Spinal cord (tissue), 9 donors: ENCODE measurements at regions not wholly inside any gene's neighbourhood (a gene's known extent, or its start where the extent isn't known, plus 50 kb on each side); places are given as distances from the start of the nearest gene placed in this dataset.

Experiments used
- DNase-seq, 6 donors: peaks; one replicate each; pipeline versions ENCODE4 v3.0.0 to v3.0.0-alpha.2; 2013 to 2015; ENCODE audit warnings: low spot score in 6 of 6, low read depth in 4 of 6
- H3K27ac ChIP-seq: one replicate; pipeline ENCODE4 v1.5.1; 2013; ENCODE audit warnings: low read depth, low read length, control low read depth
- H3K27me3 ChIP-seq: one replicate; pipeline ENCODE4 v1.6.1; 2013; ENCODE audit warnings: low read length; ENCODE audit not compliant: control insufficient read depth, insufficient read depth
- H3K36me3 ChIP-seq: one replicate; pipeline ENCODE4 v1.6.1; 2013; ENCODE audit warnings: low read length; ENCODE audit not compliant: control insufficient read depth, insufficient read depth
- H3K4me1 ChIP-seq: one replicate; pipeline ENCODE4 v1.6.1; 2013; ENCODE audit warnings: low read length; ENCODE audit not compliant: control insufficient read depth, insufficient read depth
- H3K4me3 ChIP-seq: one replicate; pipeline ENCODE4 v1.5.1; 2013; ENCODE audit warnings: low read depth, low read length, control low read depth
- H3K9me3 ChIP-seq: one replicate; pipeline ENCODE4 v1.6.1; 2013; ENCODE audit warnings: low read length; ENCODE audit not compliant: control insufficient read depth, insufficient read depth
- WGBS: methylation state at CpG from one replicate; pipeline ENCODE4 v1.1.5; 2013; ENCODE audit warnings: missing lambda C conversion rate; ENCODE audit not compliant: insufficient coverage; 5-methylcytosine and 5-hydroxymethylcytosine counted together
- donor health status: healthy.

DNA sequence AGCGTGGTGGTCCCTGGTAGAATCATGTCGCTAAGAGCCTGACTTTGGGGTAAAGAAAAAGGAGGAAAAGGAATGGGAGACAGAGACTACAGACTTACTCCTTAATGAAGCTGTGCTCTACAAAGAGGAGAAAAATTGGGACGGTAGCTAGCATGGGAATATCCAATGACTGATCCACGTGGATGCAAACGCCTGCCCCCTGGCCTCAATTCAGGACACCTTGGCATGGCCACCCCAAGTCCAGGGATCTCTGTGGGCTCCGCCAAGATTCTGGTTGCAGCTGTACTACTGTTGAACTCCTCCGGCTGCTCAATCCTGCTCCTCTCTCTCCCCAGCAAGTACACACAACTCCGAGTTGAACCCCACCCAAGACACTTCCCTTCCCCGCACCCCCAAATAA lies 70.5 kb upstream of the DIO3 start:
- no peaks in the 10 kb centered on the region for H3K27me3 ChIP-seq
- DNase-seq = no peak
- H3K4me3 ChIP-seq = no peak overlapping the region
- no peak overlapping the region for H3K27ac ChIP-seq
- peaks cover 3% of the 10 kb centered on the region for H3K4me1 ChIP-seq
- H3K36me3 ChIP-seq = no peaks in the 10 kb centered on the region
- WGBS = 93% methylated on average over 8 of the region's 9 CpGs
- H3K9me3 ChIP-seq = no peaks in the 10 kb centered on the region

GRCh38 chr14:101491841-101492240 lies 69.5 kb upstream of the DIO3 start:
- Histone ChIP-seq H3K27ac (no peak overlapping the region), H3K4me3 (no peak overlapping the region), H3K27me3 (peaks cover 2% of the 10 kb centered on the region), H3K36me3 (no peaks in the 10 kb centered on the region), H3K9me3 (no peaks in the 10 kb centered on the region), H3K4me1 (peaks cover 12% of the 10 kb centered on the region)
- 94% methylated on average over 10 of the region's 12 CpGs for WGBS
- no peak for DNase-seq

DNA sequence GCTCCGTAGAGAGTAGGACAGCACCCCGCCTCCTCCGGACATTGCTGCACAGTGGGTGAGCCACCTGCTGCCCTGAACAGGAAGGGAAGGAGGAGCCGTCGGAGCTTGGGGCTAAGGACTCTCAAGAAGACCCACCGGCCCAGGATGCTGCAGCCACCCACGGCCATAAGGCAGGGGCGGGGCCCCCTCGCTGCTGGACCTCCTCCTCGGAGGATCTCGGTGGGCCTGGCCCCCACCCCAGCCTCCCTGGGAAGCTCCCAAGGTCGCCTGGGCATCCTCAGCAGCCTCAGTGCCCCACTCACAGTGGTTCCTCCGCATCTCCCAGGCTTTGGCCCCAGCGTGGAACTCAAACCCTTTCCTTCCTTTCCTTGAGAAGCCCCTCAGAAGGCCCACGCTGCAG lies 68.6 kb upstream of the DIO3 start:
- DNase-seq = no peak
- 82% methylated on average over 15 of the region's 15 CpGs for WGBS
- Histone ChIP-seq H3K27me3 (peaks cover 2% of the 10 kb centered on the region), H3K9me3 (no peaks in the 10 kb centered on the region), H3K4me1 (peaks cover 18% of the 10 kb centered on the region), H3K27ac (no peak overlapping the region), H3K36me3 (no peaks in the 10 kb centered on the region), H3K4me3 (no peak overlapping the region)

DNA sequence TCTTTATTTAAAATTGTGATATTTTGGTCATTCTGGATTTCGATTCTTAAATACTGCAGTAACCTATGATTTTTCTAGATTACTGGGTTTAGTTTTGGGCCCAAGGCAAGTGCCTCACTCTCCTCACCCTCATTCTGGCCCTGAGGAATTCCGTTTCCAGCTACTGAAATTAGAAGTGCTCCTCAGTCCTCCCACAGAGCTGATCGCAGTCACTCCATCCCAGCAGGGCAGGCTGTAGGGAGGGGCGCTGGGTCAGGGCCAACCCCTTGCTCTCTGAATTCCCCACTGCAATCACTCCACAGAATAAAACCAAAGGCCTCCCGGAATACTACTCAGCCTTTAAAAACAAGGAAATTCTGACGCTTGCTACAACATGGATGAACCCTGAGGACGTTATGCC lies 66.5 kb upstream of the DIO3 start:
- Histone ChIP-seq H3K9me3 (no peaks in the 10 kb centered on the region), H3K27ac (no peak overlapping the region), H3K27me3 (peaks cover 2% of the 10 kb centered on the region), H3K4me1 (peaks cover 24% of the 10 kb centered on the region), H3K4me3 (no peak overlapping the region), H3K36me3 (no peaks in the 10 kb centered on the region)
- DNase-seq = no peak
- 71% methylated on average over 3 of the region's 7 CpGs for WGBS

- no peak for DNase-seq
- 92% methylated on average over 1 of the region's 3 CpGs for WGBS
- peaks cover 24% of the 10 kb centered on the region for H3K4me1 ChIP-seq
- peaks cover 2% of the 10 kb centered on the region for H3K27me3 ChIP-seq
- H3K9me3 ChIP-seq = no peaks in the 10 kb centered on the region
- H3K36me3 ChIP-seq = no peaks in the 10 kb centered on the region
- H3K27ac ChIP-seq = no peak overlapping the region
- no peak overlapping the region for H3K4me3 ChIP-seq
Measured at GRCh38 chr14:101495284-101495683, 66.0 kb upstream of the DIO3 start.

GRCh38 chr14:101495827-101496775 lies 65.2 kb upstream of the DIO3 start:
- Histone ChIP-seq H3K9me3 (no peaks in the 10 kb centered on the region), H3K36me3 (no peaks in the 10 kb centered on the region), H3K4me1 (peaks cover 25% of the 10 kb centered on the region), H3K4me3 (no peak overlapping the region), H3K27ac (no peak overlapping the region), H3K27me3 (peaks cover 3% of the 10 kb centered on the region)
- 30% methylated on average over 26 of the region's 30 CpGs for WGBS
- DNase-seq = peak in 2 of 6 donors; percentile 40 to 72

- no peak overlapping the region for H3K4me3 ChIP-seq
- peaks cover 4% of the 10 kb centered on the region for H3K27me3 ChIP-seq
- peaks cover 35% of the 10 kb centered on the region for H3K4me1 ChIP-seq
- 21% methylated on average over 11 of the region's 16 CpGs for whole genome bisulfite sequencing
- DNase-seq = peak in 2 of 6 donors; percentile 61 to 77
- H3K9me3 ChIP-seq = no peaks in the 10 kb centered on the region
- no peaks in the 10 kb centered on the region for H3K36me3 ChIP-seq
- H3K27ac ChIP-seq = no peak overlapping the region
Measured at GRCh38 chr14:101496776-101497683, 64.3 kb upstream of the DIO3 start.

DNA sequence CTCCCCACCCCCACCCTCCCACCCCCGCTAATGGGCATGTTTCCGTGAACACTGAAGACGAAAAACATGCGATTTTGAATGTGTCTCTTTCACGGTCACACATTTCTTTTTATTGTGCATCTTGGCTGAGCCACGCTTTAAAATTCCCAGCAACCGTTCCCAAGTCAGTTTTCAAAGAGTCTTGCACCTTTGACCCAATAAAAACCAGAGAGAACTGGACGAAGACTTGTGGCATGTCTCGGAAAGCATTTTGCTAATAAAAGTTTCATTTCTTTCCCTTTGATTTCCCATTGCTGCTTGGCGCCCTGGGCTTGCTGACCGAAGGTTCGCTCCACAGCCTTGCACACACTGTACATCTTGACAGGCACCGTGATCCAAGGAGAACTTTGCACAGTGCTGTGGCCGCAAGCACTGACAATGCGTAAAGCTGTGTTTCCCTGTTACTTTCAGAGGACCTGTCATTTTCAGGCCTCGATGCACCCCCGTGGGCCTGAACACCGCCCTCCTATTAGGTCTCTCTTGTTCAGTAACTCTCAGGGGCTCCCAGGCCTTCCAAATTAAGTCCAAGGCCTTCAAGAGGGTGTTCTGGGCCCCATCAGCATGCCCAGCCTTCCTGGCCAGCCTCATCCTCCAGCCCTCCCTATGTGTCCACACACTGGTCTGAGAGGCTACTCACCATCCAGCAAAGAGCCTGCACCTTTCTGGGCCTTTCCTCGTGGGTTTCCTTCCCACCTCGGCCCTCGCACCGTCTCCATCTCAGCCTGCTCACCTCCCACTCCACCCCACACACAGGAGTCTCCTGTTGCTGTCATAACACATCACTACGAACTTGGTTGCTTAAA lies 63.4 kb upstream of the DIO3 start:
- Histone ChIP-seq H3K36me3 (no peaks in the 10 kb centered on the region), H3K27ac (no peak overlapping the region), H3K4me3 (no peak overlapping the region), H3K4me1 (peaks cover 35% of the 10 kb centered on the region), H3K9me3 (no peaks in the 10 kb centered on the region), H3K27me3 (peaks cover 4% of the 10 kb centered on the region)
- WGBS = 68% methylated on average over 18 of the region's 23 CpGs
- DNase-seq = no peak

- no peak for DNase-seq
- WGBS = 98% methylated on average over 6 of the region's 6 CpGs
- H3K27me3 ChIP-seq = peaks cover 4% of the 10 kb centered on the region
Measured at GRCh38 chr14:101498526-101498860, 62.8 kb upstream of the DIO3 start.

More at GRCh38 chr14:101498526-101498860, 62.8 kb upstream of the DIO3 start:
- H3K4me1 ChIP-seq = peaks cover 35% of the 10 kb centered on the region
- H3K36me3 ChIP-seq = no peaks in the 10 kb centered on the region
- H3K4me3 ChIP-seq = no peak overlapping the region
- no peaks in the 10 kb centered on the region for H3K9me3 ChIP-seq
- no peak overlapping the region for H3K27ac ChIP-seq
